ENCODE measurements at regions not wholly inside any gene's neighbourhood (a gene's known extent, or its start where the extent isn't known, plus 50 kb on each side); places are given as distances from the start of the nearest gene placed in this dataset.

DNA sequence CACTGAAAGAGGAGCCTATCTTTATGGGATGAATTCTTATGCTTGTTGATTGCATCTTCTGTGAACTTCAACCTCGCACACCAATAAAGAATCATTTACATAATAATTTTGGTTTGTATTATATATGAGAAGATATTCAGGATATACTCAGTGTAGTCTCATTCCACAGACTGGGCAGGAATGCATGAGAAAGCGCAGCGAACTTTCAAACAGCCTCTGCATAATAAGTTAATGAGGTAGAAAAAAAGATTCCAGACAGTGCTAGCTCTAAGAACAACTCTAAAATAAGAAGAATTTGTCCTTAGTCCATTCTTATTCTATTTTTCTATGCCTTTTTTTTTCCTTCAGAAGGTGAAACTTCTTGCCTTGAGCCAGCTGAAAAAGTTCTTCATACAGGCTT lies 224.3 kb upstream of the CTSO start:
- ATAC-seq, result no peak
- Mint-ChIP-seq H3K27ac (no peak overlapping the region), H3K36me3 (ENCODE audit: low read depth) (no peaks in the 10 kb centered on the region), H3K4me1 (no peaks in the 10 kb centered on the region), H3K9me3 (no peaks in the 10 kb centered on the region), H3K27me3 (no peaks in the 10 kb centered on the region), H3K4me3 (no peak overlapping the region)
- no peak for DNase-seq

DNA sequence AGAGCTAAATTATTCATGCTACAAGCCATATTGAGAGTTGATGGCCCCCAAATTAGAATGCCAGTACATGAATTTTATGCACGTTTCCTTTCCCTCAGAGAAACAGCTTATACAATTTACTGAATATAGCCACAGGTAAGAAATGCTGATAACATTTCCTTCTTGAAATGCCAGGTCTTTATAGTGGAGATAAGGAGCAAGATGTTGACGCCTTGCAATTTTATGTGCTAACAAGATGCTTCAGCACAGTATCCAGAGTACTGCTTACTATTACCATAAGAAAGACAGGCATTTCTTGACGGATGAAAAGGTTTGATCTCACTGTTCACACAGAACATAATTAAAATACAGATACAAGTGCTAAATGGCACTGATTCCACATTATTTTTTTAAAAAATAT lies 223.2 kb upstream of the CTSO start:
- H3K9me3 Mint-ChIP-seq, result no peaks in the 10 kb centered on the region
- H3K4me1 Mint-ChIP-seq, result no peaks in the 10 kb centered on the region
- H3K27me3 Mint-ChIP-seq, result no peaks in the 10 kb centered on the region
- ATAC-seq, result no peak
- no peaks in the 10 kb centered on the region for H3K36me3 Mint-ChIP-seq (ENCODE audit: low read depth)
- H3K4me3 Mint-ChIP-seq, result no peak overlapping the region
- DNase-seq, result no peak
- H3K27ac Mint-ChIP-seq, result no peak overlapping the region

DNA sequence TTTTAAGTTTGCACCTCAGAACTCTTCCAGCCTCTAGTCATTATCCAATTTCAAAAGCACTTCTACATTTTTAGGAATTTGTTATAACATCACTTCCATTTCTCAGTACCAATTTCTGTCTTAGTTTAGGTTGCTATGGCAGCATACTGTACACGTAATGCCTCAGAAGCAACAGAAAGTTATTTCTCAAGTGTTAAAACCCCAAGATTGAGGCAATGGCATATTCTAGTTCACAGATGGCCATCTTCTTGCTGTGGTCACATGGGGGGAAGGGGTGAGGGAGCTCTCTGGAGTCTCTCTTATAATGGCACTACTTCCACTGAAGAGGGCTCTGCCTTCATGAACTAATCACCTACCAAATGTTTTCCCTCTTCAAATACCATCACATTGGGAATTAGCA lies 220.3 kb upstream of the CTSO start:
- Mint-ChIP-seq H3K9me3 (no peaks in the 10 kb centered on the region), H3K4me1 (no peaks in the 10 kb centered on the region), H3K27me3 (no peaks in the 10 kb centered on the region), H3K36me3 (ENCODE audit: low read depth) (no peaks in the 10 kb centered on the region), H3K27ac (no peak overlapping the region), H3K4me3 (no peak overlapping the region)
- DNase-seq, result no peak
- no peak for ATAC-seq

DNA sequence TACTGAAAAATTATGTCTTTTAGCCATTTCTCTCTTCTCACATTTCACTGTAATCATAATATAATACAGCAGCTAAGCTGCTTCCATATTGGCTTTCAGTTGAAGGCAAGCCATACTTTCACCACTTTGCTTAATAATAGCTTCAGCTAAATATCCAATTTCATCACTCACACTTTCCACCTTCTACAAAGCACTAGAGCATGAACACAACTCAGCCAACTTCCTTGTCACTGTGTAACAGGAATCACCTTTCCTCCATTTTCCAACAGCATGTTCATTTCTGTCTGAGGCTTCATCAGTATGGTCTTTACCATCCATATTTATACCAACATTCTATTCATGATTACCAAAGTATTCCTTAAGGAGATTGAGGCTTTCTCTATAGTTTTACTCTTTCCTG lies 219.8 kb upstream of the CTSO start:
- Mint-ChIP-seq H3K36me3 (ENCODE audit: low read depth) (no peaks in the 10 kb centered on the region), H3K9me3 (no peaks in the 10 kb centered on the region), H3K27ac (no peak overlapping the region), H3K27me3 (no peaks in the 10 kb centered on the region), H3K4me1 (no peaks in the 10 kb centered on the region), H3K4me3 (no peak overlapping the region)
- ATAC-seq, result no peak
- no peak for DNase-seq

- no peak overlapping the region for H3K4me3 Mint-ChIP-seq
- DNase-seq (no peak), ATAC-seq (no peak)
- no peaks in the 10 kb centered on the region for H3K36me3 Mint-ChIP-seq (ENCODE audit: low read depth)
- no peak overlapping the region for H3K27ac Mint-ChIP-seq
- H3K4me1 Mint-ChIP-seq, result no peaks in the 10 kb centered on the region
- no peaks in the 10 kb centered on the region for H3K27me3 Mint-ChIP-seq
- no peaks in the 10 kb centered on the region for H3K9me3 Mint-ChIP-seq
Observed at GRCh38 chr4:156169861-156170260, 216.2 kb upstream of the CTSO start.

GRCh38 chr4:156169011-156169410 lies 215.3 kb upstream of the CTSO start:
- Mint-ChIP-seq H3K27ac (no peak overlapping the region), H3K9me3 (no peaks in the 10 kb centered on the region), H3K36me3 (ENCODE audit: low read depth) (no peaks in the 10 kb centered on the region), H3K4me3 (no peak overlapping the region), H3K27me3 (no peaks in the 10 kb centered on the region), H3K4me1 (no peaks in the 10 kb centered on the region)
- DNase-seq, result no peak
- no peak for ATAC-seq

GRCh38 chr4:156168288-156168687 lies 214.6 kb upstream of the CTSO start:
- H3K4me1 Mint-ChIP-seq, result no peaks in the 10 kb centered on the region
- no peaks in the 10 kb centered on the region for H3K9me3 Mint-ChIP-seq
- H3K27ac Mint-ChIP-seq, result no peak overlapping the region
- DNase-seq (no peak), ATAC-seq (no peak)
- H3K27me3 Mint-ChIP-seq, result no peaks in the 10 kb centered on the region
- no peaks in the 10 kb centered on the region for H3K36me3 Mint-ChIP-seq (ENCODE audit: low read depth)
- no peak overlapping the region for H3K4me3 Mint-ChIP-seq

DNA sequence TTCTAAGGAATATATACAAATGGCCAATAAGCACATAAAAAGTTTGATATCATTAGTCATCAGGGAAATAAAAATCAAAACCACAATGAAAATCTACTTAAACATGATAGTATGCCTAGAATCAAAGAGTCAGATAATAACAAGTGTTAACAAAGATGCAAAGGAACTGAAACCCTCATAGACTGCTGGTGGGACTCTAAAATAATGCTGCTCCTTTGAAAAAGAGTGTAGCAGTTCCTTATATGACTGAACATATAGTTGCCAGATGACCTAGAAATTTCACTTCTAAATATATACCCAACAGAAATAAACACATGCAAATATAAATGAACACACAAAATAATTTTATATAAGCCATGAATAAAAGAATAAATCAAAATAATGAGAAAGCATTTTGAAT lies 205.1 kb upstream of the CTSO start:
- DNase-seq, result no peak
- Mint-ChIP-seq H3K4me1 (no peaks in the 10 kb centered on the region), H3K27ac (no peak overlapping the region), H3K9me3 (no peaks in the 10 kb centered on the region), H3K27me3 (no peaks in the 10 kb centered on the region), H3K4me3 (no peak overlapping the region), H3K36me3 (ENCODE audit: low read depth) (no peaks in the 10 kb centered on the region)
- ATAC-seq, result no peak

DNA sequence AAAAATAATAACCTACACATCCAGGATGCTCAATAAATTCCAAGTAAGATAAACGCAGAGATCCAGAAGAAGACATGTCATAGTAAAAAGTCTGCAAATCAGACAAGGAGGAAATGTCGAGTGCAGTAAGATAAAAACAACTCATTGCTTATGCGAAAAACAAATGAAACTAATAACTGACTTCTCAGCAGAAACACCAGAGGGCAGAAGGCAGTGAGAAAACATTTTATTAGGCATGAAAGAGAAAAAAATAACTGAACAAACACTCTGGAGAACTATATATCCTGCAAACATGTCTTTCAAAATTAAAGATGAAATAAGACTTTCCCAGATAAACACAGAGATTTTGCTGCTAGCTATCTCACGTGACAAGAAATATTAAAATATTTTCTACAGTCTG lies 201.3 kb upstream of the CTSO start:
- H3K4me1 Mint-ChIP-seq, result no peaks in the 10 kb centered on the region
- H3K27ac Mint-ChIP-seq, result no peak overlapping the region
- H3K4me3 Mint-ChIP-seq, result no peak overlapping the region
- ATAC-seq (no peak), DNase-seq (no peak)
- H3K36me3 Mint-ChIP-seq (ENCODE audit: low read depth), result no peaks in the 10 kb centered on the region
- no peaks in the 10 kb centered on the region for H3K27me3 Mint-ChIP-seq
- no peaks in the 10 kb centered on the region for H3K9me3 Mint-ChIP-seq

GRCh38 chr4:156146571-156146970 lies 192.9 kb upstream of the CTSO start:
- Mint-ChIP-seq H3K27ac (no peak overlapping the region), H3K9me3 (no peaks in the 10 kb centered on the region), H3K27me3 (no peaks in the 10 kb centered on the region), H3K4me3 (no peak overlapping the region), H3K36me3 (ENCODE audit: low read depth) (no peaks in the 10 kb centered on the region), H3K4me1 (no peaks in the 10 kb centered on the region)
- ATAC-seq (no peak), DNase-seq (no peak)

- H3K4me1 Mint-ChIP-seq, result no peaks in the 10 kb centered on the region
- DNase-seq (no peak), ATAC-seq (no peak)
- no peaks in the 10 kb centered on the region for H3K27me3 Mint-ChIP-seq
- no peaks in the 10 kb centered on the region for H3K9me3 Mint-ChIP-seq
- H3K36me3 Mint-ChIP-seq (ENCODE audit: low read depth), result no peaks in the 10 kb centered on the region
- no peak overlapping the region for H3K27ac Mint-ChIP-seq
- H3K4me3 Mint-ChIP-seq, result no peak overlapping the region
Observed at GRCh38 chr4:156144961-156145360, 191.3 kb upstream of the CTSO start.

DNA sequence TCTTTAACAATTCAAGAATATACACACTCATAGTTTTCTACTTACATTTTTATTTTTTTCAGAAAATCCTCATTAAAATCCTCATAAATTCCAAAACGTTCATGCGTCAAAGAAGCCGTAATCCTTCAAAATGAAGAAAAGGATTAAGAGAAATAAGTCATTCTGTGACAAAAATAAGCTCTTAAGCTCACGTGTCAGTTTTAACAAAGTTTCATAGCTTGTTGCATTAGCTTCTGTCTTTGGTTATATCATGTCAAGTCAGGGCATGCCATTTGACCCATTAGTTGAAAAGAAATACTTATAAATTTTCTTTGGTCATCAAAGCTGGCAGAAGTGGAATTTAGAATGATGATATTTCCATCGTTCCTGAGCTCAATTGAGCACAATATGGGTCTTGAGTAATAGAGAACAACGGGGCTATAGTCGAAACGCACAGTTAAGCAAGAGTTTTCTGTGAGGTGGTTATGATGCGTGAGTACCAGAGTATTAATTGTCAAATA lies 185.2 kb upstream of the CTSO start:
- no peaks in the 10 kb centered on the region for H3K4me1 Mint-ChIP-seq
- H3K36me3 Mint-ChIP-seq (ENCODE audit: low read depth), result no peaks in the 10 kb centered on the region
- no peak overlapping the region for H3K4me3 Mint-ChIP-seq
- H3K9me3 Mint-ChIP-seq, result no peaks in the 10 kb centered on the region
- ATAC-seq, result no peak
- no peak for DNase-seq
- H3K27me3 Mint-ChIP-seq, result no peaks in the 10 kb centered on the region
- H3K27ac Mint-ChIP-seq, result no peak overlapping the region

- Mint-ChIP-seq H3K9me3 (no peaks in the 10 kb centered on the region), H3K36me3 (ENCODE audit: low read depth) (no peaks in the 10 kb centered on the region), H3K27me3 (no peaks in the 10 kb centered on the region), H3K4me1 (no peaks in the 10 kb centered on the region), H3K27ac (no peak overlapping the region), H3K4me3 (no peak overlapping the region)
- ATAC-seq (no peak), DNase-seq (no peak)
Observed at GRCh38 chr4:156137679-156138473, 184.2 kb upstream of the CTSO start.

DNA sequence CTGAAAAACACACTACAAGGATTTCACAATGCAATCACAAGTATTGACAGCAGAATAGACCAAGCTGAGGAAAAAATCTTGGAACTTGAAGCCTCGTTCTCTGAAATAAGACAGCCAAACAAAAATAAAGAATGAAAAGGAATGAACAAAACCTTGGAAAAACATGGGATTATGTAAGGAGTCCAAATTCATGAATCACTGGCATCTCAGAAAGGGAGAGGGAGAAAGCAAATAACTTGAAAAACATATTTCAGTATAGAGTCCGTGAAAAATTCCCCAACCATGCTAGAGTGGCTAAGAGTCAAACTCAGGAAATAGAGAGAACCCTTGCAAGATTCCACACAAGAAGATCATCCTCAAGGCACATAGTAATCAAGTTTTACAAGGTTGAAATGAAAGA lies 178.5 kb upstream of the CTSO start:
- DNase-seq, result no peak
- Mint-ChIP-seq H3K27ac (no peak overlapping the region), H3K36me3 (ENCODE audit: low read depth) (no peaks in the 10 kb centered on the region), H3K9me3 (peaks cover 3% of the 10 kb centered on the region), H3K4me3 (no peak overlapping the region), H3K4me1 (no peaks in the 10 kb centered on the region), H3K27me3 (no peaks in the 10 kb centered on the region)
- ATAC-seq, result no peak

DNA sequence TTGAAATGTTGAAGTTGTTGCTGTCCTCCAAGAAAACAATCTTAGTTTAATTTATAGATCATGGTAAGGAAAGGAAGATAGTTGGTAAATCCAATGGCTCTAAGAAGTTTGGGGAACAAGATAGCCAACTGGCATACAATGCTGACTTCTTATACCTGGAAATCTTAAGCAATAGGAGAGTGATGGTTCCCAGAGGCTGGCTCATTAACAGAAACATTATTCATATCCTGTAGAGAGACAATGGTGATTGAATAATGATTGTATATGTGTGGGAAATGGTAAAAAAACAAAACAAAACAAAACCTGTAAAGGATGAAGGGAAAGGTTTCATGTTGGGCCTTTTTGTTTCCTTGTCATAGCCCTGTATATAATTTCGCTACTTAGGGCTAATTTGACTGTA lies 174.9 kb upstream of the CTSO start:
- Mint-ChIP-seq H3K27ac (no peak overlapping the region), H3K4me1 (no peaks in the 10 kb centered on the region)
- no peak for DNase-seq

More for the DNA sequence above, 174.9 kb upstream of the CTSO start:
- Mint-ChIP-seq H3K36me3 (ENCODE audit: low read depth) (no peaks in the 10 kb centered on the region), H3K9me3 (peaks cover 10% of the 10 kb centered on the region), H3K27me3 (no peaks in the 10 kb centered on the region), H3K4me3 (no peak overlapping the region)
- no peak for ATAC-seq

Measured in activated naive CD8-positive, alpha-beta T cell treated with anti-CD3 and anti-CD28 coated beads, Interleukin-2, amount 50 U/mL, for 24 hours (primary cell).